Fibroblast of the aortic adventitia (primary cell): ENCODE measurements at regions not wholly inside any gene's neighbourhood (a gene's known extent, or its start where the extent isn't known, plus 50 kb on each side); places are given as distances from the start of the nearest gene placed in this dataset.

Experiments
- DNase-seq: peaks from one replicate; pipeline ENCODE4 v3.0.0-alpha.2; 2010; ENCODE audit warnings: low read depth
- H3K4me3 ChIP-seq: 2 replicates; pipeline ENCODE4 v1.5.1; 2011; ENCODE audit warnings: low read depth, mild to moderate bottlenecking, control low read depth, low read length, moderate library complexity
- TF ChIP-seq, protein P1 (sequence below): IDR thresholded peaks from 2 replicates; pipeline ENCODE4 v1.5.1; 2011; ENCODE audit warnings: mild to moderate bottlenecking, low read length, control low read depth, inconsistent platforms; ENCODE audit not compliant: insufficient read depth

DNA sequence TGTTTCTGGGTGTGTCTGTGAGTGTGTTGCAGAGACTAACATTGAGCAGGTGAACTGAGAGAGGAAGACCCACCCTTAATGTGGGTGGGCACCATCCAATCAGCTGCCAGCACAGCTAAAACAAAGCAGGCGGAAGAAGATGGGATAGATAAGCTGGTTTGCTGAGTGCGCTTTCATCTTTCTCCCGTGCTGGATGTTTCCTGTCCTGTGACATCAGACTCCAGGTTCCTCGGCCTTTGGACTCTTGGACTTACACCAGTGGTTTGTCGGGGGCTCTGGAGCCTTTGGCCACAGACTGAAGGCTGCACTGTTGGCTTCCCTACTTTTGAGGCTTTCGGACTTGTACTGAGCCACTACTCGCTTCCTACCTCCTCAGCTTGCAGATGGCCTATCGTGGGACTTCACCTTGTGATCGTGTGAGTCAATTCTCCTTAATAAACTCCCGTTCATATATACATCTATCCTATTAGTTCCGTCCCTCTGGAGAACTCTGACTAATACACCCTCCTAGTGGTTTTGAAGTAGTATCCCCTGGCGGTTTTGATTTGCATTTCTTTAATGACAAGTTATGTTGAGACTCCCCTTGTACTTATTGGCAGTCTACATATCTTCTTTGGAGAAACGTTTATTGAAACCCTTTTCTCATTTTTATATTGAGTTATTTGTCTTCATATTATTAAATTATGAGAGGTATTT, 546.6 kb upstream of the TMPRSS15 start:
- DNase-seq, result no peak
- no peak overlapping the region for H3K4me3 ChIP-seq
- TF ChIP-seq, protein P1, sequence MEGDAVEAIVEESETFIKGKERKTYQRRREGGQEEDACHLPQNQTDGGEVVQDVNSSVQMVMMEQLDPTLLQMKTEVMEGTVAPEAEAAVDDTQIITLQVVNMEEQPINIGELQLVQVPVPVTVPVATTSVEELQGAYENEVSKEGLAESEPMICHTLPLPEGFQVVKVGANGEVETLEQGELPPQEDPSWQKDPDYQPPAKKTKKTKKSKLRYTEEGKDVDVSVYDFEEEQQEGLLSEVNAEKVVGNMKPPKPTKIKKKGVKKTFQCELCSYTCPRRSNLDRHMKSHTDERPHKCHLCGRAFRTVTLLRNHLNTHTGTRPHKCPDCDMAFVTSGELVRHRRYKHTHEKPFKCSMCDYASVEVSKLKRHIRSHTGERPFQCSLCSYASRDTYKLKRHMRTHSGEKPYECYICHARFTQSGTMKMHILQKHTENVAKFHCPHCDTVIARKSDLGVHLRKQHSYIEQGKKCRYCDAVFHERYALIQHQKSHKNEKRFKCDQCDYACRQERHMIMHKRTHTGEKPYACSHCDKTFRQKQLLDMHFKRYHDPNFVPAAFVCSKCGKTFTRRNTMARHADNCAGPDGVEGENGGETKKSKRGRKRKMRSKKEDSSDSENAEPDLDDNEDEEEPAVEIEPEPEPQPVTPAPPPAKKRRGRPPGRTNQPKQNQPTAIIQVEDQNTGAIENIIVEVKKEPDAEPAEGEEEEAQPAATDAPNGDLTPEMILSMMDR, result no peak

GRCh38 chr21:18951271-18952038, 547.9 kb upstream of the TMPRSS15 start:
- DNase-seq, result no peak
- TF ChIP-seq, protein P1, result no peak
- H3K4me3 ChIP-seq, result no peak overlapping the region

GRCh38 chr21:18954441-18954844, 550.9 kb upstream of the TMPRSS15 start:
- TF ChIP-seq, protein P1, result no peak
- H3K4me3 ChIP-seq, result no peak overlapping the region
- no peak for DNase-seq

GRCh38 chr21:18959817-18960216, 556.2 kb upstream of the TMPRSS15 start:
- TF ChIP-seq, protein P1, result no peak
- H3K4me3 ChIP-seq, result no peak overlapping the region
- no peak for DNase-seq

DNA sequence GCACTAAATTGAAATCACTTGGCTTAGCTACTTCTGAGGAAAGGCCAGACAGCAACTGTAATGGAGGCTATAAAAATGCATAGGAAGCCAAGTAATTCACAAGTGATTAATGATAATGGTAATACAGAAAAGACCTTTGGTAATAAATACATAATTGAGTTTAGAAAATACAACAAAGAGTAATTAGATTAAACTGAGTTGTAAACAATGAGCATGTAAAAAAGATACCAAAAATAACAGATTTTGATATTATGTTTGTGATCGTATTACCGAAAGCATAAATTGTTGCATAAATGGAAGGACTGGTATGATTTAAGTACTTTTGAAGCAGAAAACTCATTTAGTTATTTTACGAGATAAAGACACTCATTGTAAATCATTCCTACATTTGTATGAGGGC, 556.7 kb upstream of the TMPRSS15 start:
- H3K4me3 ChIP-seq, result no peak overlapping the region
- TF ChIP-seq, protein P1, result no peak
- DNase-seq, result no peak

DNA sequence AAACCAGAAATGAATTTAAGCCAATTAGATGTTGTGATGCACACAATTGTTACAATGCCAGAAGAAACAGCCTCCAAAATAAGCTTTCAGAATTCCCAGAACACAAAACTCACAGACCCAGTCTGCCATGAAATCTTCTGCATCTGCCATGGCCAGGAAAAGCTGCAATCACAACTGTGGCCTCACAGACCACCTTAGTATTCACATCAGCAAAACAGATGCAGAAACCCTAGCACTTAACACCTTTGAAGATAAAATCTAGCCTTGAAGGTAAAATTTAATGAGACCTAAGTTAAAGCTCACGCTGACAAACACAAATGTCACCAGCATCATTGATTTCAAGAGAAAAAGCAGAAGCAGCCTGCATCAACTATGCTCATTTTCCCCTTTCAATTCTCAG, 566.8 kb upstream of the TMPRSS15 start:
- no peak overlapping the region for H3K4me3 ChIP-seq
- TF ChIP-seq, protein P1, result no peak
- DNase-seq, result no peak
